ENCODE measurements at regions not wholly inside any gene's neighbourhood (a gene's known extent, or its start where the extent isn't known, plus 50 kb on each side); places are given as distances from the start of the nearest gene placed in this dataset.

DNA sequence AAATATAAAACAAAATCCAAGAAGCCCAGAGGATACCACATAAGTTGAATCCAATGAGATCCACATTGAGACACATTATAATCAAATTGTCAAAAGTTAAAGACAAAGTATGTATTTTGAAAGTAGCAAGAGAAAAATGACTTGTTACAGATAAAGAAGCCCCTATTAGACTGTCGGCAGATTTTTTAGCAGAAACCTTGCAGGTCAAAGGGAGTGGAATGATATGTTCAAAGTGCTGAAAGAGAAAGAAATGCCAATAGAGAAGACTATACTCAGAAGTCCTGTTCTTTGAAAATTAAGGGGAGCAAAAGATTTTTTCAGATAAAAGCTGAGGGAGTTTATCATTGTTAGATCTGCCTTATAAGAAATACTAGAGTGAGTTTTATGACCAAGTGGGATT is 148.9 kb upstream of the EPHA5 start:
- no peak for TF ChIP-seq EZH2 (IDR thresholded peaks at IDR 0.05; ENCODE audit: low read length)
- TF ChIP-seq, protein P1, sequence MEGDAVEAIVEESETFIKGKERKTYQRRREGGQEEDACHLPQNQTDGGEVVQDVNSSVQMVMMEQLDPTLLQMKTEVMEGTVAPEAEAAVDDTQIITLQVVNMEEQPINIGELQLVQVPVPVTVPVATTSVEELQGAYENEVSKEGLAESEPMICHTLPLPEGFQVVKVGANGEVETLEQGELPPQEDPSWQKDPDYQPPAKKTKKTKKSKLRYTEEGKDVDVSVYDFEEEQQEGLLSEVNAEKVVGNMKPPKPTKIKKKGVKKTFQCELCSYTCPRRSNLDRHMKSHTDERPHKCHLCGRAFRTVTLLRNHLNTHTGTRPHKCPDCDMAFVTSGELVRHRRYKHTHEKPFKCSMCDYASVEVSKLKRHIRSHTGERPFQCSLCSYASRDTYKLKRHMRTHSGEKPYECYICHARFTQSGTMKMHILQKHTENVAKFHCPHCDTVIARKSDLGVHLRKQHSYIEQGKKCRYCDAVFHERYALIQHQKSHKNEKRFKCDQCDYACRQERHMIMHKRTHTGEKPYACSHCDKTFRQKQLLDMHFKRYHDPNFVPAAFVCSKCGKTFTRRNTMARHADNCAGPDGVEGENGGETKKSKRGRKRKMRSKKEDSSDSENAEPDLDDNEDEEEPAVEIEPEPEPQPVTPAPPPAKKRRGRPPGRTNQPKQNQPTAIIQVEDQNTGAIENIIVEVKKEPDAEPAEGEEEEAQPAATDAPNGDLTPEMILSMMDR (optimal IDR thresholded peaks at IDR 0.05 in 1 of 3, IDR thresholded peaks at IDR 0.05 in 1 of 3, conservative IDR thresholded peaks at IDR 0.05 in 1 of 3; ENCODE audit: extremely low read depth in 1 of 3, insufficient read depth in 2 of 3, low read length in 3 of 3), result no peak
- H3K27ac ChIP-seq (ENCODE audit: control insufficient read depth, insufficient read depth, low read length), result no peak overlapping the region
- H2AFZ ChIP-seq (ENCODE audit: control insufficient read depth, low read length), result no peak overlapping the region
- no peaks in the 10 kb centered on the region for H3K27me3 ChIP-seq (ENCODE audit: control insufficient read depth, extremely low read depth, insufficient read depth, low read length)
- no peak overlapping the region for H3K9ac ChIP-seq (ENCODE audit: control insufficient read depth, extremely low read depth, insufficient read depth, low read length)
- DNase-seq (ENCODE audit: low read depth, low spot score) (no peak), FAIRE-seq (no peak)
- no peaks in the 10 kb centered on the region for H3K9me1 ChIP-seq (ENCODE audit: control insufficient read depth, extremely low read depth, insufficient read depth, low read length)
- no peaks in the 10 kb centered on the region for H3K9me3 ChIP-seq (ENCODE audit: control insufficient read depth, low read depth, low read length)
- no peaks in the 10 kb centered on the region for H3K36me3 ChIP-seq (ENCODE audit: control insufficient read depth in 2 of 2, extremely low read depth in 1 of 2, insufficient read depth in 2 of 2, low read length in 2 of 2)
- no peak overlapping the region for H3K4me3 ChIP-seq (ENCODE audit: control insufficient read depth in 2 of 3, extremely low read depth in 1 of 3, insufficient read depth in 2 of 3, low read depth in 1 of 3, low read length in 3 of 3)
- no peaks in the 10 kb centered on the region for H3K79me2 ChIP-seq (ENCODE audit: control insufficient read depth, insufficient read depth, low read length)
- dilution Hi-C loops (cut with MboI; ENCODE audit: extremely low pct_ligation_motif_present, low sequenced_read_pairs), result no loop called here
- H4K20me1 ChIP-seq (ENCODE audit: control insufficient read depth, extremely low read depth, insufficient read depth, low read length), result no peaks in the 10 kb centered on the region
- H3K4me2 ChIP-seq (ENCODE audit: control insufficient read depth, extremely low read depth, insufficient read depth, low read depth, low read length), result no peak overlapping the region
- H3K4me1 ChIP-seq (ENCODE audit: control insufficient read depth, extremely low read depth, insufficient read depth, low read length), result no peaks in the 10 kb centered on the region

GRCh38 chr4:65805936-65806335 is 135.6 kb upstream of the EPHA5 start:
- H3K79me2 ChIP-seq (ENCODE audit: control insufficient read depth, insufficient read depth, low read length), result no peaks in the 10 kb centered on the region
- H3K27me3 ChIP-seq (ENCODE audit: control insufficient read depth, extremely low read depth, insufficient read depth, low read length), result no peaks in the 10 kb centered on the region
- no peaks in the 10 kb centered on the region for H3K9me3 ChIP-seq (ENCODE audit: control insufficient read depth, low read depth, low read length)
- H3K36me3 ChIP-seq (ENCODE audit: control insufficient read depth in 2 of 2, extremely low read depth in 1 of 2, insufficient read depth in 2 of 2, low read length in 2 of 2), result no peaks in the 10 kb centered on the region
- H3K9me1 ChIP-seq (ENCODE audit: control insufficient read depth, extremely low read depth, insufficient read depth, low read length), result no peaks in the 10 kb centered on the region
- H3K27ac ChIP-seq (ENCODE audit: control insufficient read depth, insufficient read depth, low read length), result no peak overlapping the region
- TF ChIP-seq, protein P1 (optimal IDR thresholded peaks at IDR 0.05 in 1 of 3, IDR thresholded peaks at IDR 0.05 in 1 of 3, conservative IDR thresholded peaks at IDR 0.05 in 1 of 3; ENCODE audit: extremely low read depth in 1 of 3, insufficient read depth in 2 of 3, low read length in 3 of 3), result no peak
- no peak for TF ChIP-seq EZH2 (IDR thresholded peaks at IDR 0.05; ENCODE audit: low read length)
- dilution Hi-C loops (cut with MboI; ENCODE audit: extremely low pct_ligation_motif_present, low sequenced_read_pairs), result no loop called here
- no peak overlapping the region for H3K4me3 ChIP-seq (ENCODE audit: control insufficient read depth in 2 of 3, extremely low read depth in 1 of 3, insufficient read depth in 2 of 3, low read depth in 1 of 3, low read length in 3 of 3)
- H2AFZ ChIP-seq (ENCODE audit: control insufficient read depth, low read length), result peak overlapping the region; percentile 15
- H3K4me1 ChIP-seq (ENCODE audit: control insufficient read depth, extremely low read depth, insufficient read depth, low read length), result peaks cover 3% of the 10 kb centered on the region
- no peak for DNase-seq (ENCODE audit: low read depth, low spot score)
- no peak for FAIRE-seq
- no peak overlapping the region for H3K4me2 ChIP-seq (ENCODE audit: control insufficient read depth, extremely low read depth, insufficient read depth, low read depth, low read length)
- H4K20me1 ChIP-seq (ENCODE audit: control insufficient read depth, extremely low read depth, insufficient read depth, low read length), result no peaks in the 10 kb centered on the region
- H3K9ac ChIP-seq (ENCODE audit: control insufficient read depth, extremely low read depth, insufficient read depth, low read length), result no peak overlapping the region

All from keratinocyte (primary cell).